ENCODE measurements at regions not wholly inside any gene's neighbourhood (a gene's known extent, or its start where the extent isn't known, plus 50 kb on each side); places are given as distances from the start of the nearest gene placed in this dataset.

GRCh38 chr20:12798286-12798685 lies 210.5 kb upstream of the SPTLC3 start:
- no peak for TF ChIP-seq CTCF (IDR thresholded peaks at IDR 0.05; ENCODE audit: extremely low read depth, missing control alignments)
- no peak for DNase-seq (ENCODE audit: low spot score)

- no peak for TF ChIP-seq CTCF (IDR thresholded peaks at IDR 0.05; ENCODE audit: extremely low read depth, missing control alignments)
- DNase-seq (ENCODE audit: low spot score) = no peak
Observed at GRCh38 chr20:12808006-12808567, 200.7 kb upstream of the SPTLC3 start.

- no peak for TF ChIP-seq CTCF (IDR thresholded peaks at IDR 0.05; ENCODE audit: extremely low read depth, missing control alignments)
- no peak for DNase-seq (ENCODE audit: low spot score)
Observed at GRCh38 chr20:12815231-12815768, 193.5 kb upstream of the SPTLC3 start.

GRCh38 chr20:12815778-12816408 lies 192.9 kb upstream of the SPTLC3 start:
- no peak for TF ChIP-seq CTCF (IDR thresholded peaks at IDR 0.05; ENCODE audit: extremely low read depth, missing control alignments)
- DNase-seq (ENCODE audit: low spot score) = no peak

GRCh38 chr20:12821249-12821648 lies 187.5 kb upstream of the SPTLC3 start:
- no peak for DNase-seq (ENCODE audit: low spot score)
- TF ChIP-seq CTCF (IDR thresholded peaks at IDR 0.05; ENCODE audit: extremely low read depth, missing control alignments) = no peak

GRCh38 chr20:12823734-12824133 lies 185.0 kb upstream of the SPTLC3 start:
- no peak for DNase-seq (ENCODE audit: low spot score)
- TF ChIP-seq CTCF (IDR thresholded peaks at IDR 0.05; ENCODE audit: extremely low read depth, missing control alignments) = no peak

GRCh38 chr20:12824328-12825225 lies 184.2 kb upstream of the SPTLC3 start:
- TF ChIP-seq CTCF (IDR thresholded peaks at IDR 0.05; ENCODE audit: extremely low read depth, missing control alignments) = no peak
- no peak for DNase-seq (ENCODE audit: low spot score)

Measured in GM20000 (cell line).